Activated T-cell treated with anti-CD3 and anti-CD28 coated beads, Interleukin-2, amount 50 U/mL, for 72 hours (primary cell): ENCODE measurements at regions not wholly inside any gene's neighbourhood (a gene's known extent, or its start where the extent isn't known, plus 50 kb on each side); places are given as distances from the start of the nearest gene placed in this dataset.

Source experiments
- ATAC-seq, 2 donors: fragments of 150-1000 bp; cut with Tn5 transposase; replicated peaks in 1 of 2; 2 replicates each; pipeline ENCODE4 v1.10.0; 2021; ENCODE audit warnings: moderate library complexity in 2 of 2, mild to moderate bottlenecking in 1 of 2
- DNase-seq, 2 donors: peaks; one replicate each; pipeline ENCODE4 v3.0.0; 2021 to 2022; ENCODE audit warnings: mixed read lengths in 1 of 2
- H3K27ac Mint-ChIP-seq: one replicate; pipeline ENCODE4 v1.8.0; 2022; ENCODE audit warnings: mild to moderate bottlenecking, moderate library complexity, mixed read lengths
- H3K27me3 Mint-ChIP-seq: one replicate; pipeline ENCODE4 v1.8.0; 2022; ENCODE audit warnings: low read depth, mixed read lengths
- H3K36me3 Mint-ChIP-seq, 2 donors: one replicate each; pipeline ENCODE4 v1.8.0; 2022; ENCODE audit warnings: mixed read lengths in 2 of 2, mild to moderate bottlenecking in 1 of 2; ENCODE audit not compliant: insufficient read depth in 2 of 2
- H3K4me1 Mint-ChIP-seq: one replicate; pipeline ENCODE4 v1.8.0; 2022; ENCODE audit warnings: low read depth, mixed read lengths
- H3K4me3 Mint-ChIP-seq, 2 donors: one replicate each; pipeline ENCODE4 v1.8.0; 2022; ENCODE audit warnings: mild to moderate bottlenecking in 2 of 2, mixed read lengths in 2 of 2, moderate library complexity in 2 of 2
- H3K9me3 Mint-ChIP-seq, 2 donors: one replicate each; pipeline ENCODE4 v1.8.0; 2022; ENCODE audit warnings: mixed read lengths in 2 of 2

DNA sequence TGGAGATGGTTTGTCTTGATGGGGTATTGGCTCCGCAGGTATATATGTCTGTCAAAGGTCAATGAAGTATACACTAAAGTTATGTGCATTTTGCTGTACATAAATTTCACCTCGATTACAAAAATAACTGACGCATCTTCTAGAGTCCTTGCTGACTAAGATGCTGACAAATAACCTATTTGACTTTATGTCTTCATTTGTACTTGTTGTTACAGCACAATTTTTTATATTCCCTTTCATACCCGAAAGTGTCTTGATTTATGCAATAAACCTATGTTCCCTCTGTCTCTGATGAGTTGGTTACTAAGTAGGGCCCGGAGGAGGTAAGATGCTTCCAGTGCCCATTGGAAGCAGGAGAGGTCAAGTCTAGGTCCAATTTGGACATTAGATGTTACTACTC, 93.5 kb downstream of the COPS8 start:
- H3K4me3 Mint-ChIP-seq, result no peak overlapping the region
- H3K4me1 Mint-ChIP-seq, result peaks cover 5% of the 10 kb centered on the region
- peaks cover 52% of the 10 kb centered on the region for H3K27me3 Mint-ChIP-seq
- no peaks in the 10 kb centered on the region for H3K9me3 Mint-ChIP-seq
- H3K36me3 Mint-ChIP-seq, result no peaks in the 10 kb centered on the region
- ATAC-seq, result no peak
- H3K27ac Mint-ChIP-seq, result no peak overlapping the region
- DNase-seq, result no peak

DNA sequence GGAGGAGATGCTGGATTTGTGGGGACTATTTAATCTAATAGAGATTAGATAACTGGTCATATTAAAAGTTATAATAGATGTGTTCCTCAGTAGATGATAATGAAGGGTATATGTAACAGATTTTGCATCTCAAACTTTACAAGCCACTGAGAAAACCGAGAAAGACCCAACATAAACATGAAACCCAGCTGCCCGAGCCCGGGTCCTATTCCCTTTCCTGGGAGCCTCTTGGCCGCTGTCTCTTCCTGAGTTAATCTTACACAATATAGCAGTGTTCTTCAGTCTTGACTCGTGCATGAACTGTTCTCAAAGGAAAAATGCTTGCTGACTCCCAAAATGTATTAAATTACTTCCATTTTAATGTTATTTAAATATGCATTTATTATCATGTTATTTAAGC, 94.5 kb downstream of the COPS8 start:
- Mint-ChIP-seq H3K9me3 (no peaks in the 10 kb centered on the region), H3K27me3 (peaks cover 51% of the 10 kb centered on the region), H3K4me3 (no peak overlapping the region), H3K36me3 (no peaks in the 10 kb centered on the region), H3K27ac (no peak overlapping the region), H3K4me1 (peaks cover 10% of the 10 kb centered on the region)
- no peak for DNase-seq
- ATAC-seq, result no peak

DNA sequence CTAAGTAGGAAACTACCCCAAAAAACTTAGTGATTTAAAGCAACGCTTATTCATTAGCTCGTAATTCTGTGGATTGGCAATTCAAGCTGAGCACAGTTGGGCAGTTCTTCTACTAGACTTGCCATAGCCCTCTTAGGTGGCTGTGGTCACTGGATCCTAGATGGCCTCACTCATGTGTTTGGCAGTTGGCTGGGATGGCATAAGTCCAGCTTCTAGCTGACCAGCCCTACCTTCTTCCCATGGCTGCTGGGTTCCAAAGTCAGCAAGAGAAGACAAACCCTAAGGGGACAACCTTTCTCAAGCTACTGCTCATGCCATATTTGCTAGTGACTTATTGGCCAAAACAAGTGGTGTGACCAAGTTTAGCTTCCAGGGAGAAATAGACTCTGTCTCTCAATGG, 95.3 kb downstream of the COPS8 start:
- H3K9me3 Mint-ChIP-seq, result no peaks in the 10 kb centered on the region
- DNase-seq, result no peak

DNA sequence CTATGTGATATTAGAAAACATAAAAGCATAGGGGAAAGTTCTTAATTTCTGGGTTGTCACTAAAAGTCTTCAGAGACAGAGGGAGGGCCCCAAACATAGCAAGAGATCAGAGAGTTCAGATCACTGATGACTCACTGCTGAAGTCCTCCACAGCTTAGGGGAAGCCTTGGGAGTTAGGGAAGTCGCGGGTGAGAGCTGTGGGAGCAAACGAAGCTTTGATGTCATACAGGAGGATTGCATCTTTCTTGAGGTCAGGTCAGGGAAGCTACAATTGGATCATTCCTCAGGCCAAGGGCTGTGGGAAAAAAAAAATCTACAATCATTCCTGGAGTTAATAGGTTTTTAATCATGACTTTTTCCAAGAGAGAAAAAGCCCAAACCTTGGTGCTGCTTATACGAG, 96.2 kb downstream of the COPS8 start:
- no peak overlapping the region for H3K4me3 Mint-ChIP-seq
- peaks cover 44% of the 10 kb centered on the region for H3K27me3 Mint-ChIP-seq
- ATAC-seq (no peak), DNase-seq (no peak)
- H3K9me3 Mint-ChIP-seq, result no peaks in the 10 kb centered on the region
- no peaks in the 10 kb centered on the region for H3K36me3 Mint-ChIP-seq
- peaks cover 10% of the 10 kb centered on the region for H3K4me1 Mint-ChIP-seq
- H3K27ac Mint-ChIP-seq, result no peak overlapping the region

More for the DNA sequence above, 95.3 kb downstream of the COPS8 start:
- peaks cover 10% of the 10 kb centered on the region for H3K4me1 Mint-ChIP-seq
- no peak overlapping the region for H3K4me3 Mint-ChIP-seq
- peaks cover 44% of the 10 kb centered on the region for H3K27me3 Mint-ChIP-seq
- no peaks in the 10 kb centered on the region for H3K36me3 Mint-ChIP-seq
- no peak for ATAC-seq
- no peak overlapping the region for H3K27ac Mint-ChIP-seq

DNA sequence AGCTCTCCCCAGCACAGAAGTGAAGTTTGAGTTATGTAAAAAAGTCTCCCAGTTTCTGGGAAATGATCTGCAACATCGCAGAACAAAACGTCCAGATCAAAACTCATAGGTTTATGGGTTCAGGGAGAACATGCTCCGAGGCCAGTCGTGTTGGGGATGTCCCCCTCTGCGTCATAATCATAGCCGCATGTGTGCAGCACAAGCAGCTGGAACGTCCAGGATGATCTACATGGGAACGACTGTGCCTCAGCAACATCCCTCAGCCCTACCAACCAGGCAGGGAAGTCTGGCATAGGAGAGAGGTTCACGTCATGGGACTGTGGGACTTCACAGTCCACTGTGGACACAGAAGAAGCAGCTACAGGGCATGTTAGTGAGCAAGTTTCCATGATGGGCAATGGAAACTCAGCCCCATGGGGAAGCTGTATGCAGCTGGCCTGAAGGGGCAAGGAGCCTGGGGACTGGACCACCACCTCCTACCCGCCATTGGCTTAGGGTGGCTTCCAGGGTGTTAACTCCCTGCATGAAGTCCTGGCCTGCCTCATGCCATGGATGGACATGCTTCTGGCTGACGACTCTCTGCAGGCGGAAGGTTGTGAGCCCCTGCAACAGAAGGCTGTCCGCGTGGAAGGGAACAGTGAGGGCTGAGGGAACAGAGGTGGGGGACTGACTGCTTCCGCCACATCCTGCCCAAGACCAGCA, 96.9 kb downstream of the COPS8 start:
- no peaks in the 10 kb centered on the region for H3K9me3 Mint-ChIP-seq
- no peak overlapping the region for H3K27ac Mint-ChIP-seq
- DNase-seq (no peak), ATAC-seq (no peak)
- no peaks in the 10 kb centered on the region for H3K36me3 Mint-ChIP-seq
- H3K4me1 Mint-ChIP-seq, result peaks cover 10% of the 10 kb centered on the region
- no peak overlapping the region for H3K4me3 Mint-ChIP-seq
- H3K27me3 Mint-ChIP-seq, result peaks cover 41% of the 10 kb centered on the region

DNA sequence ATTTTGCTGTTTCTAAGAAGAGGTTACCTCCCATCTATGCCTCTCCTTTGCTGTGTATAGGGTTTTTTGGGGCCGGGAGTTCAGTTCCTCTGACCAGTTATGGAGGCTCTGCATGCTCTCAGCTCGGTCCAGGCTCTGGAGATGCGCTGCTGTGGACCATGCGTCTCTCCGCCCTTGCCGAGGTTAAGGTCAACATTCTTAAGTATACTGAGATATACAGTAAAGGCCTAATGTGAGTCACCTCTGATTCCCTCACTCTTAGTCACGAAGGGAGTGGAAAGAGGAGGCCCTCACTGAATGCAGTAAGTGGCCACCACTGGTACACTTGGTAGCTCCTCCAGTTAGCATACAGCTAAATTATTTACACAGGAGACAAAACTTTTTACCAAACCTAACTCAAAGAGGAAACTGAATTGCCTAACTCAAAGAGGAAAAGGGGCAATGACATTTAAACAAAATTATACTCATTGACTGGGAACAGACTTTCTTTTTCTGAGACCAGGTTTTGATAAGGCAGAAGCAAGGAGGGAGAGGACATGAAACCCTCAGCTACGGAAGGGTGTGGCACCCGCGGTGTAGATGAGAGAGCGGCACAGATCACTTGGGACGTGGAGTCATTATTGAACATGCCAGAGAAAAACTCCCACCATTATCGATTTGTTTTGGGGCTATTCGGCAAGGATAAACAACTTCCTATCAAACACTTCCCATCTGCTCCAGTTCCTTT, 98.7 kb downstream of the COPS8 start:
- H3K36me3 Mint-ChIP-seq, result no peaks in the 10 kb centered on the region
- H3K9me3 Mint-ChIP-seq, result no peaks in the 10 kb centered on the region
- H3K4me3 Mint-ChIP-seq, result no peak overlapping the region
- H3K4me1 Mint-ChIP-seq, result peaks cover 10% of the 10 kb centered on the region
- H3K27me3 Mint-ChIP-seq, result peaks cover 37% of the 10 kb centered on the region
- ATAC-seq (no peak), DNase-seq (no peak)
- H3K27ac Mint-ChIP-seq, result no peak overlapping the region

DNA sequence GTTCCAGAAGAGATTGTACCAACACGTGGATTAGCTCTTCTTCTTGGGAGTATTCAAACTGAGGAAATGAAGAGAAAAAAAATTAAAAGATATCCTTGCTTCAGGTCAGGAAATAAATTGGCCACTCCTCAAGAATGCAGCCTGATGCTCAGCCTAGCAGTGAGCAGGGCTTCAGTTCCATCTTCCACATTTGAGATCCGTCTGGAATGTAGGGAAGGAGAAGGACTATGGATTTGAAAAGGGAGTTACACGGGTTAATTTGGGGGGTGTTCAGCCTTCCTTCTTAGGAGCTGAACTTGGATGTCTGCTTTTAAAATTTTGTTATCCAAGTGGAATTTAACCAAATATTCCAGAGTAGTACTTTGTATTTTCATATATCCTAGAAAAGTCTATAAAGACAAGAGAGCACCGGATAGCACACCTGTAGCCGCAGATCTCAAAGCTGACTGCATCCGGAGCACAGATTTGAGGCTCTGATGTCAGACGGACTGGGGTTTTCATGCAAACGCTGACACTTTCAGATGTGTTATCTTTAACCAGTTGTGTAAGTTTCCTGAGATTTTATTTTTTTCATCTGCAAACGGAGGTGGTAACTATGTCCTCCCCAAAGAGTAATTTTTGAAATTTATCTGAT, 99.3 kb downstream of the COPS8 start:
- no peak overlapping the region for H3K4me3 Mint-ChIP-seq
- peaks cover 10% of the 10 kb centered on the region for H3K4me1 Mint-ChIP-seq
- ATAC-seq, result no peak
- H3K27ac Mint-ChIP-seq, result no peak overlapping the region
- peaks cover 34% of the 10 kb centered on the region for H3K27me3 Mint-ChIP-seq
- no peak for DNase-seq
- H3K9me3 Mint-ChIP-seq, result no peaks in the 10 kb centered on the region
- H3K36me3 Mint-ChIP-seq, result no peaks in the 10 kb centered on the region

DNA sequence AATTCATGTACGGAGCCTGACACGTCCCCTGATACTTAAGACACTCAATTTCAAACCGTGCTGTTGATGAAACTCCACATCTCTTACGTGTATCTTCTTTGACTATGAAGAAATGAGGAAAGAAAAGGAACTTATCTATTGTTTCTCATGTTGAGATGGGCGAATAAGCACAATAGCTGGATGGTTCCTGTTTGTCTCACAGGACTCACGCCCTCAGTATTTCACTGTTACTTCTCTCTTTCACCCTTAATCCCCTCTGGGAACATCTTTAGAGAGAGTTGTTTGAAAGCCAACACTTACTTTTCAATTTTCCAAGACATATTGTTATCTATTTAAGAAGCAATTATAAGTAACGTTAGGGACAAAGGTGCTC, 99.8 kb downstream of the COPS8 start:
- ATAC-seq, result no peak
- no peak overlapping the region for H3K27ac Mint-ChIP-seq
- H3K4me3 Mint-ChIP-seq, result no peak overlapping the region

DNA sequence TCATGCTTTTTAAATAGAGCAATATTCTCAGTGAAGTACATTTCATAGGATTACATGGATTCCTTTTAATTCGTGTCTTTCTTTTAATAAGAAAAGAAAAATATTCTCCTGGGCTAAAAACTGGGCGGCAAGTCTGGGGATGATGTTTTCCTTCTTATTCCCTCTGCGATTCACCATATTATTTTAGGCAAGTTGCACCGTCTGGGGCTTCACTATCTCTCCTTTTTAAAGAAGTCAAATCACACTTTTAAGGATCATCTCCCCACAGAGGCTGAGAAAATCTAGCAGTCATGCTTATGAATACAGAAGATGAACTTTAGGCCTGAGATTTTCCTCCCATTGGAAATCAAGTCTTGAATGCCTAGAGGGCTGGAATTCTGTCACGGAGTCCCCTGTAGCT, 104.1 kb downstream of the COPS8 start:
- Mint-ChIP-seq H3K27me3 (peaks cover 27% of the 10 kb centered on the region), H3K36me3 (no peaks in the 10 kb centered on the region), H3K27ac (no peak overlapping the region), H3K9me3 (no peaks in the 10 kb centered on the region), H3K4me3 (no peak overlapping the region), H3K4me1 (no peaks in the 10 kb centered on the region)
- no peak for DNase-seq
- ATAC-seq, result no peak

More for the DNA sequence above, 99.8 kb downstream of the COPS8 start:
- Mint-ChIP-seq H3K27me3 (peaks cover 34% of the 10 kb centered on the region), H3K4me1 (peaks cover 10% of the 10 kb centered on the region), H3K9me3 (no peaks in the 10 kb centered on the region), H3K36me3 (no peaks in the 10 kb centered on the region)
- DNase-seq, result no peak

DNA sequence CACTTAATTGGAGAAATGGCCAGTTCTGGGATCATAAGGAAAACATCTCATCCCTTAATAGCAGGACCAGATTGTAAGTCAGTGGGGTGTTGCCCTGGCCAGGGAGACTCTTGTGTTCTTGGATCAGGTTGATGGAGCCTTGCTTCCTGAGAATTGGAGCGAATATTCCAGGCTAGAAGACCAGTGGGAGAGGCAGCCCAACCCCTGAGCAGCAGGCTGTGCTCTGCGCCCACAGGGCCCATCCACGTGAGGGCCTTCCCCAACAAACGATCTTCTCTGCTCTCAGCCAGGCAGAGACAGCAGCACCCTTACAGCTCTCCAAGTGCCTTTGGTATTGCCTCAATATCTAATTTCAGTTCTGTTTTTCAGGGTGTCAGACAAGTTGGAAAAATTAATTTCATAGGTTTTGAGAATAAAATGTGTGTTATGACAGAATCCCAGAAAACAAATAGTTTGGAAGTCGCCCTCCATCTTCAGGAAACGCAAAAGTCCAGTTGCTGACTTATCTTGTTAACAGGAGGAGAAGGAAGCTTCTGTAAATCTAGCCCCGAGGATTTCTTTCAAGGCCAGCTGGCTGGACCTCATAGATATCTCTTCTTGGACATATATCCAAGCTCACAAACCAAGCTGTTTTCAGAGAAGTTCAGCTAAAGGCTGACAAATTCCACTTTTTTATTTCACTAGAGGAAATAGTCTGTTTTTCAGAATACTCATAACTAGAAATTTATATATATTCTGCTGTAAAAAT, 105.5 kb downstream of the COPS8 start:
- Mint-ChIP-seq H3K4me1 (no peaks in the 10 kb centered on the region), H3K27me3 (peaks cover 26% of the 10 kb centered on the region), H3K27ac (no peak overlapping the region), H3K4me3 (no peak overlapping the region), H3K9me3 (no peaks in the 10 kb centered on the region), H3K36me3 (no peaks in the 10 kb centered on the region)
- no peak for DNase-seq
- no peak for ATAC-seq

DNA sequence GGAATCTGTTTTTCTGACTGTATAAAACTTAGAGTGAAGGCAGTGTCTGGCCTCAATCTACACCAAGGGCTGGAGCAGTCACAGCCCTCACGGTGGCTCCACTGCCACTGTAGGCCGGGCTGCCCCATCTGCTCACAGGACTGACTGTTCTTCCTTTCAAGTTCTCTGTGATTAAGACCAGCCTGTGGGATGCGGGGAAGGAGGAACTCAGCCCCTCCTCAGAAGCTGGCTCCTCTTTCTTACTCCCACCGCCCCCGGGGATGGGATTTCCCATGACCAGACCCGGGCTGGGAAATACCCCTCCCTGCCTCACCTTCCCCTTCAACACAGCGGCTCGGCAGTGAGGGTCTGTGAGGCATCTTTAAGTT, 106.0 kb downstream of the COPS8 start:
- Mint-ChIP-seq H3K4me1 (no peaks in the 10 kb centered on the region), H3K27ac (no peak overlapping the region), H3K4me3 (no peak overlapping the region), H3K36me3 (no peaks in the 10 kb centered on the region), H3K9me3 (no peaks in the 10 kb centered on the region), H3K27me3 (peaks cover 26% of the 10 kb centered on the region)
- DNase-seq, result no peak
- no peak for ATAC-seq

DNA sequence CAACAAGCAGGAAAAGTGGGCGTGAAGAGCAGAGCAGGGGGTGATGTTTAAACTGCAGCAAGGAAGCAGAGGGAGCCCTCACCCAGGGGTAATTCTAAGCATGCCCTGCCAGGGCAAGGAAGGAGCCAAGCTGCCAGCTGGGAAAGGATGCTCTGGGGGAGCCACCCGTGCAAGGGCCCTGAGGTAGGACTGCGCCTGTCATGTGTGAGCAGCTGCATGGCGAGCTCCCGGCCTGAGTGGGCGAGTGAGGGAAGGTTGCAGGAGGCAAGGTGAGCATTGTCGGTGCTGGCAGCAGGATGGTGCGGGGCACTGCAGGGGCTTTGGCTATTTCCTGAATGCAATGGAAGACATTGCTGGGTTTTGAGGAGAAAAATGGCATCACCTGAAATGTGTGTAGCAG, 107.2 kb downstream of the COPS8 start:
- DNase-seq, result no peak
- Mint-ChIP-seq H3K9me3 (no peaks in the 10 kb centered on the region), H3K27me3 (peaks cover 22% of the 10 kb centered on the region), H3K4me1 (no peaks in the 10 kb centered on the region), H3K36me3 (no peaks in the 10 kb centered on the region), H3K4me3 (no peak overlapping the region), H3K27ac (no peak overlapping the region)
- ATAC-seq, result no peak

DNA sequence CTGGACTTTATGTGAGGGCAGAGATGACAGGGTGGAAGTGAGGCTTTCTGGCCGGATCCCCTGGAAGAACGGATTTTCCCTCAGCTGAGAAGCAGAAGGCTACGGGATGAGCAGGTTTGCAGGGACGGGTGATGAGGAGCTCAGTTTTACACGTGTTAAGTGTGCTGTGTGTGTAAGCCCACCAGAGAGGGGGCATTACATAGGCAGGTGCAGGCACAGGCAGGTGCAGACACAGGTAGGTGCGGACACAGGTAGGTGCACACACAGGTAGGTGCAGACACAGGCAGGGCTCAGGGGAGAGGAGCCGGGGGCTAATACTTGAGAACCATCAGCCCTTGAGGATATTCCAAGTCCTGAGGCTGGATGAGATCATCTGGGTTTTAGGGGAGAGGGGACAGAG, 107.7 kb downstream of the COPS8 start:
- Mint-ChIP-seq H3K4me3 (no peak overlapping the region), H3K27me3 (peaks cover 22% of the 10 kb centered on the region), H3K27ac (no peak overlapping the region), H3K4me1 (no peaks in the 10 kb centered on the region), H3K36me3 (no peaks in the 10 kb centered on the region), H3K9me3 (no peaks in the 10 kb centered on the region)
- ATAC-seq (no peak), DNase-seq (no peak)
